GM18858 (cell line): ENCODE measurements at regions not wholly inside any gene's neighbourhood (a gene's known extent, or its start where the extent isn't known, plus 50 kb on each side); places are given as distances from the start of the nearest gene placed in this dataset.
"Not testable (repeated sequence)": the region's sequence is repeated elsewhere in the genome, so short reads cannot be mapped to it uniquely, and the experiment has no call there.

Experiments used
- ATAC-seq: cut with Tn5 transposase; IDR thresholded peaks from one replicate; pipeline ENCODE4 v1.9.1; 2021; ENCODE audit not compliant: unreplicated experiment

GRCh38 chr5:87661784-87662566 lies 249.2 kb upstream of the CCNH start:
- ATAC-seq: no peak

- no peak for ATAC-seq
Observed at GRCh38 chr5:87653242-87653641, 240.5 kb upstream of the CCNH start.

GRCh38 chr5:87650284-87650683 lies 237.6 kb upstream of the CCNH start:
- no peak for ATAC-seq

GRCh38 chr5:87649455-87649854 lies 236.7 kb upstream of the CCNH start:
- no peak for ATAC-seq

- no peak for ATAC-seq
Observed at GRCh38 chr5:87645224-87645623, 232.5 kb upstream of the CCNH start.

- no peak for ATAC-seq
Observed at GRCh38 chr5:87640902-87641301, 228.2 kb upstream of the CCNH start.

GRCh38 chr5:87627363-87627762 lies 214.6 kb upstream of the CCNH start:
- ATAC-seq: no peak

- no peak for ATAC-seq
Observed at GRCh38 chr5:87608385-87608784, 195.7 kb upstream of the CCNH start.

GRCh38 chr5:87605663-87606062 lies 192.9 kb upstream of the CCNH start:
- no peak for ATAC-seq

GRCh38 chr5:87599778-87600177 lies 187.0 kb upstream of the CCNH start:
- ATAC-seq: no peak

GRCh38 chr5:87598460-87598859 lies 185.7 kb upstream of the CCNH start:
- ATAC-seq: peak; percentile 49

GRCh38 chr5:87594566-87594965 lies 181.8 kb upstream of the CCNH start:
- ATAC-seq: no peak

- ATAC-seq: no peak
Observed at GRCh38 chr5:87589587-87589986, 176.9 kb upstream of the CCNH start.

- ATAC-seq: no peak
Observed at GRCh38 chr5:87588316-87588715, 175.6 kb upstream of the CCNH start.

- ATAC-seq: not testable (repeated sequence)
Observed at GRCh38 chr5:87583704-87584103, 171.0 kb upstream of the CCNH start.

- no peak for ATAC-seq
Observed at GRCh38 chr5:87582149-87582548, 169.4 kb upstream of the CCNH start.

- ATAC-seq: no peak
Observed at GRCh38 chr5:87581661-87582060, 168.9 kb upstream of the CCNH start.

GRCh38 chr5:87579678-87580077 lies 166.9 kb upstream of the CCNH start:
- ATAC-seq: no peak

GRCh38 chr5:87576867-87577266 lies 164.1 kb upstream of the CCNH start:
- no peak for ATAC-seq

GRCh38 chr5:87576306-87576705 lies 163.6 kb upstream of the CCNH start:
- not testable (repeated sequence) for ATAC-seq

GRCh38 chr5:87574106-87574505 lies 161.4 kb upstream of the CCNH start:
- no peak for ATAC-seq

- ATAC-seq: no peak
Observed at GRCh38 chr5:87572611-87573010, 159.9 kb upstream of the CCNH start.

- no peak for ATAC-seq
Observed at GRCh38 chr5:87572090-87572489, 159.4 kb upstream of the CCNH start.
